Ascending aorta (tissue), 2 donors: ENCODE measurements at regions not wholly inside any gene's neighbourhood (a gene's known extent, or its start where the extent isn't known, plus 50 kb on each side); places are given as distances from the start of the nearest gene placed in this dataset.
A peak's percentile ranks its signal among the peaks of the same experiment; 100 is the strongest.

ENCODE experiments used
- DNase-seq, 2 donors: peaks; one replicate each; pipeline ENCODE4 v3.0.0-alpha.2; 2019; ENCODE audit warnings: low spot score in 2 of 2
- H3K27ac ChIP-seq, 2 donors: fragments of 200-600 bp; sonication (generic); one replicate each; pipeline ENCODE4 v1.5.1; 2016 to 2017; ENCODE audit warnings: mild to moderate bottlenecking in 1 of 2
- H3K27me3 ChIP-seq: fragments of 200-600 bp; sonication (generic); one replicate; pipeline ENCODE4 v1.5.1; 2017
- H3K36me3 ChIP-seq, 2 donors: fragments of 200-600 bp; sonication (generic); one replicate each; pipeline ENCODE4 v1.5.1; 2016
- H3K4me1 ChIP-seq, 2 donors: fragments of 200-600 bp; sonication (generic); one replicate each; pipeline ENCODE4 v1.5.1; 2016 to 2017; ENCODE audit warnings: mild to moderate bottlenecking in 1 of 2
- H3K4me3 ChIP-seq, 2 donors: fragments of 200-600 bp; sonication (generic); one replicate each; pipeline ENCODE4 v1.5.1; 2016 to 2017; ENCODE audit warnings: mild to moderate bottlenecking in 1 of 2
- H3K9me3 ChIP-seq, 2 donors: fragments of 200-600 bp; sonication (generic); one replicate each; pipeline ENCODE4 v1.5.1; 2016
- intact Hi-C: fragments of 100-400 bp; cut with DNase I; formaldehyde crosslinking; loops from one replicate; pipeline ENCODE4 v1.15.1; 2023
- TF ChIP-seq, protein P1 (sequence below), 3 experiments: fragments of 200-600 bp in 2 of 3; fragments of 450-650 bp in 1 of 3; sonication (generic) in 2 of 3; IDR thresholded peaks; one replicate each; pipeline ENCODE4 v1.5.1; 2016 to 2019; ENCODE audit warnings: antibody characterized with exemption in 3 of 3, mild to moderate bottlenecking in 1 of 3, moderate library complexity in 1 of 3

DNA sequence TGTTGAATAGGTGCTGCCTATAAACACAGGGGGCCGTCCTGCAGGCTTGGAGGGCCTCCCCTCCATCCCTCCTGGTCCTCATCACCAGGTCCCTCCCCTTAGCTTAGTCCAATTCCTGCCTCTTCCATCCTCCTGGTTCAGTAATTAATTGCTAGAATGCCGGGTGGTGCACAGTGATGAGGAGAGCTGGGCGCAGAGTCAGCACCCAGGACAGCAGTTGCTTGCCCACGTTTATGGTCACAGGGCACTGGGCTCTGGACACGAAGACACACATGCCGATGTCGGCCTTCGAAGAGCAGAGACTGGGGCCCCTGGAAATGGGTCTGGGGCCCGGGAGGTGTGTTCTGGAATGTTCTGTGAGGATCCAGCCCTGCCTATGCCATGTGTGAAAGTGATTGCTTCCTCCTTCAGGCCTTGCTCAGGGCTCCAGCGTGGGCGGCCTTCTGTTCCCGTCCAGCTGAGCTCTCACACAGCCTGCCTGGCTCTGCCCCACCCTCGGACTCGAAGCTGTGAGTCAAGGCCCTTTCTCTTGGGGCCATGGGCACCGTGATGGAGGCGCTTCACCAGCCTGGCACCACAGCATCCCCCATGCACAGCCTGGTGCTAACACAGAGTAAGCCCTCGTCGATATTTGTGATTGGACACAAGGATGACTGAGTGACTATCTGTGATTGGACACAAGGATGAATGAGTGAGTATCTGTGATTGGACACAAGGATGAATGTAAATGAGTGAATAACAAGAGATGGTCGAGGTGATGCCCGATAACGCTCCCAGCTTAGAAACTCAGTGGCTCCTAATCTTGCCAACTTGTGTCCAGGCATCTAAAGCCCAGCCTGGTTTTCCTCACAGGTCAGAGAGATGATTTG, 884.7 kb downstream of the BRD1 start:
- peak in 1 of 2 donors; percentile 58 for DNase-seq
- Histone ChIP-seq H3K4me1 (no peaks in the 10 kb centered on the region), H3K36me3 (no peaks in the 10 kb centered on the region), H3K27ac (no peak overlapping the region), H3K9me3 (no peaks in the 10 kb centered on the region), H3K27me3 (no peaks in the 10 kb centered on the region), H3K4me3 (no peak overlapping the region)
- intact Hi-C loops = loop anchor here (10.0 kb wide), 2 partner anchors 362 to 368 kb away; no protein-coding TSS in a partner anchor
- TF ChIP-seq, protein P1, sequence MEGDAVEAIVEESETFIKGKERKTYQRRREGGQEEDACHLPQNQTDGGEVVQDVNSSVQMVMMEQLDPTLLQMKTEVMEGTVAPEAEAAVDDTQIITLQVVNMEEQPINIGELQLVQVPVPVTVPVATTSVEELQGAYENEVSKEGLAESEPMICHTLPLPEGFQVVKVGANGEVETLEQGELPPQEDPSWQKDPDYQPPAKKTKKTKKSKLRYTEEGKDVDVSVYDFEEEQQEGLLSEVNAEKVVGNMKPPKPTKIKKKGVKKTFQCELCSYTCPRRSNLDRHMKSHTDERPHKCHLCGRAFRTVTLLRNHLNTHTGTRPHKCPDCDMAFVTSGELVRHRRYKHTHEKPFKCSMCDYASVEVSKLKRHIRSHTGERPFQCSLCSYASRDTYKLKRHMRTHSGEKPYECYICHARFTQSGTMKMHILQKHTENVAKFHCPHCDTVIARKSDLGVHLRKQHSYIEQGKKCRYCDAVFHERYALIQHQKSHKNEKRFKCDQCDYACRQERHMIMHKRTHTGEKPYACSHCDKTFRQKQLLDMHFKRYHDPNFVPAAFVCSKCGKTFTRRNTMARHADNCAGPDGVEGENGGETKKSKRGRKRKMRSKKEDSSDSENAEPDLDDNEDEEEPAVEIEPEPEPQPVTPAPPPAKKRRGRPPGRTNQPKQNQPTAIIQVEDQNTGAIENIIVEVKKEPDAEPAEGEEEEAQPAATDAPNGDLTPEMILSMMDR (IDR thresholded peaks at IDR 0.05) = no peak

DNA sequence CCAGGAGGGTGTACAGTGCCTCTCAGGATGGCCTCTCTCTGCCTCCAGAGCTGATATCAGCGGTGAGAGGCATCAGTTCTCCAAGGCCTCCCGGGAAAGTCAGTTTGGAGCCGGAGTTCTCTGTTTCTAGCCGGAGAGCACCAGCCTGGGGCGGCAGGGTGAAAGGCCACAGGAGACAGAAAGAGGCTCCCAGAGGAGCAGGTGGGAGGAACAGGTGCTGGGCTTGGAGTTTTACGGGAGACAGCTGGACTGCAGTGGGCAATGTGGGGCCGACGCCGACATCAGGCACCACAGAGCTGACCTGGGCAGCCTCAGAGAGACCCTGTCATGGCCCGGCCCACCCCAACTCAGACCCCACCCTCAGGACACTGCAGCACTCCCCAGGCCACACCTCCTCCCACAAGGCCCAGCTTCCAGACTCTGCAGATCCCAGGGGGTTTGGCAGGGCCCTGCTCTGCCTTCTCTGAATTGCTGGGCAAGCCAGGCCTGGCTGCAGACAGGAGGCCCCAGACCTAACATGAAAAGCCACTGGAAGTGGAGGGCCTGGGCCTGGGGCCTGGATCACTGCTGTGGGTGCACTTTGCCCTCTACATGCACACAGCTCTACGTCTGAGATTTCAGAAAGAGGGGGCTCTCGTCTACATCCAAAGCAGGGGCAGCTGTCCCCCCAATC, 885.6 kb downstream of the BRD1 start:
- TF ChIP-seq, protein P1 (IDR thresholded peaks at IDR 0.05) = no peak
- H3K36me3 ChIP-seq = no peaks in the 10 kb centered on the region
- H3K27me3 ChIP-seq = no peaks in the 10 kb centered on the region
- no peak overlapping the region for H3K27ac ChIP-seq
- H3K4me3 ChIP-seq = no peak overlapping the region
- no peaks in the 10 kb centered on the region for H3K4me1 ChIP-seq
- DNase-seq = peak in 1 of 2 donors; percentile 34
- H3K9me3 ChIP-seq = no peaks in the 10 kb centered on the region
- intact Hi-C loops = loop anchor here (10.0 kb wide), 2 partner anchors 363 to 367 kb away; no protein-coding TSS in a partner anchor

DNA sequence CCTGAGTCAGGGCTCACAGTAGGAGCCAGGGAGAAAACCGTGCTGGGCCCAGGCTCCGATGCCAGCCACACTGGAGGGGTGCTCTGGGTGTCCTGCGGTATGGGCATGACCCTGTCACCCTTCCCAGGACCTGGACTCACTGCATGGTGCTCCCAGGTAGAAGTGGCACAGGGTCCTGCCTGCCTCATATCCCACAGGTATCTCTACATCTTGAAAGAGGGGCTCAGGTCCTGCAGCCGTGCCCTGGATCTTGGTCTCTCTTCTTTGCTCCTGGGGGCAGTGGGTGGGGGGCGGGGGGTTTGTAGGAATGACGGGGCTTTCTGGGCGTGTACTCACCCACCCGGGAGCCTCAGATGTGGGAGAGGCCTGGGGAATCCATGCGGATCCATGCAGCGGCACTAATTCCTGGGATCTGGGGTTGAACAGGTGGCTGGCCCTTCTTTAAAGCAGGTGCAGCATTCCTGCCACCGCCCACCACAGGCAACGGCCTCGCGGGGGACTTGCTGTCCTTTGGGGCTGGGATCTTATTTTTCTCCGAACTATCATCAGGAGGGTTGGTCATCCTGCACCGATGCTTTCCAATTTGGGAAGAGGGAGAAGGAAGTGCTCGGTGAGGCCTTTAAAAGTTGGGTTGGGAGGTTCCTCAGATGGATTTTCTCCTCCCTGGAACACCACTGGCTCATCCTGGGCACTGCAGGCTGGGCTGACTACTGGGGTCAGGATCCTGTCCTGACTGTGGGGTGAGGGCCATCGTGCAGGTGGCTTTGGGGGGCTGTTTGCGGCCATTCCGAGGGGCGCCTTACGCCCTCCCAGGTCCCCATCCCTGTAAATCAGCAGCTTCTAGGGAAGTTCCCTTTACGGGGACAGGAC, 886.4 kb downstream of the BRD1 start:
- intact Hi-C loops = loop anchor here (10.0 kb wide), 2 partner anchors 364 to 366 kb away; no protein-coding TSS in a partner anchor
- TF ChIP-seq, protein P1 (IDR thresholded peaks at IDR 0.05) = no peak
- DNase-seq = peak in 1 of 2 donors; percentile 49
- H3K27me3 ChIP-seq = no peaks in the 10 kb centered on the region
- no peaks in the 10 kb centered on the region for H3K4me1 ChIP-seq
- H3K36me3 ChIP-seq = no peaks in the 10 kb centered on the region
- H3K27ac ChIP-seq = no peak overlapping the region
- H3K4me3 ChIP-seq = no peak overlapping the region
- no peaks in the 10 kb centered on the region for H3K9me3 ChIP-seq

DNA sequence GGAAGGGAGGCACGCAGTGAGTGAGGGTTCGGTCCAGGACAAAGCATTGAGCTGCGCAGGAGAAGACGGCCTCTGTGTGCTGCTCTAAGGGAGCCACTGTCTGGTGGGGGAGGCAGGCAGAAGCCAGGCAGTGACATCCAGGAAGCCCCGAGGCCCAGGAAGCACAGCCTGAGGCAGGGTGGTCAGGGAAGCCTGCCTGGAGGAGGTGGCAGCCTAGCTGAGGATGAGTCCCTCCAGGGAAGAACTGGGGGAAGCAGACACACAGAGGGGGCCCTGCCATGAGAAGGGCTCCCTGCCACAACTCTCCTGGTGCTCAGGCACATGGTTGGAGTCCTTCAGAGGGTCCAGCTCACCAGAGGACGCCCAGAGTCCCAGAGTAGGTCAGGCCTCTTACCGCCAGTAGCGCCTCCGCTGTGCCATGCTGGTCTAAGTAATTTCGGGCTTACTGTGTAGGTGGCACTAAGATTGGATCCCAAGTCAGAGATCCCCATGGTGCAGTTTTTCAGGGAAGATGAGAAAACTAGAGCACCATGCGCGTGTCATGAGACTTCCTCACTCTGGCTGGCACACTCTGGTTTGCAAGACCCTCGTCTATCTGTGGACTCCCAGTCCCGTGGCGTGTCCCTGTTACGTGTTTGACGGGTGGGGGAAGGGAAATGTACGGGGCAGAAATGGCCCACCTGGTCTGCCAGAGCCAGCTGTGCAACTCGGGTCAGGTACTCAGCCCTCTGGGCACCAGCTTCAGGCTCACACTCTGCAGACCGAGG, 887.2 kb downstream of the BRD1 start:
- Histone ChIP-seq H3K36me3 (no peaks in the 10 kb centered on the region), H3K27ac (no peak overlapping the region), H3K27me3 (no peaks in the 10 kb centered on the region), H3K4me1 (no peaks in the 10 kb centered on the region), H3K9me3 (no peaks in the 10 kb centered on the region), H3K4me3 (no peak overlapping the region)
- peak in 1 of 2 donors; percentile 39 for DNase-seq
- TF ChIP-seq, protein P1 (IDR thresholded peaks at IDR 0.05) = no peak
- intact Hi-C loops = loop anchor here (10.0 kb wide), 2 partner anchors 364 to 366 kb away; no protein-coding TSS in a partner anchor
